ENCODE measurements at regions not wholly inside any gene's neighbourhood (a gene's known extent, or its start where the extent isn't known, plus 50 kb on each side); places are given as distances from the start of the nearest gene placed in this dataset.

GRCh38 chr5:68958428-68958827 lies 135.4 kb upstream of the SLC30A5 start:
- no peak for DNase-seq

GRCh38 chr5:68960456-68960855 lies 133.4 kb upstream of the SLC30A5 start:
- no peak for DNase-seq

GRCh38 chr5:68960961-68961360 lies 132.9 kb upstream of the SLC30A5 start:
- no peak for DNase-seq

GRCh38 chr5:68961762-68962161 lies 132.1 kb upstream of the SLC30A5 start:
- DNase-seq, result no peak

- peak; percentile 17 for DNase-seq
Observed at GRCh38 chr5:68962757-68963484, 130.9 kb upstream of the SLC30A5 start.

GRCh38 chr5:68964679-68965078 lies 129.1 kb upstream of the SLC30A5 start:
- DNase-seq, result no peak

GRCh38 chr5:68965926-68966325 lies 127.9 kb upstream of the SLC30A5 start:
- DNase-seq, result no peak

- DNase-seq, result no peak
Observed at GRCh38 chr5:68966596-68966995, 127.2 kb upstream of the SLC30A5 start.

GRCh38 chr5:68968429-68968828 lies 125.4 kb upstream of the SLC30A5 start:
- DNase-seq, result no peak

- no peak for DNase-seq
Observed at GRCh38 chr5:68970617-68971016, 123.2 kb upstream of the SLC30A5 start.

GRCh38 chr5:68973696-68974095 lies 120.1 kb upstream of the SLC30A5 start:
- DNase-seq, result no peak

- DNase-seq, result no peak
Observed at GRCh38 chr5:68983043-68983442, 110.8 kb upstream of the SLC30A5 start.

- DNase-seq, result no peak
Observed at GRCh38 chr5:68983959-68984358, 109.9 kb upstream of the SLC30A5 start.

- DNase-seq, result no peak
Observed at GRCh38 chr5:68991279-68992084, 102.3 kb upstream of the SLC30A5 start.

GRCh38 chr5:68994645-68995044 lies 99.2 kb upstream of the SLC30A5 start:
- DNase-seq, result no peak

GRCh38 chr5:68995845-68996545 lies 97.8 kb upstream of the SLC30A5 start:
- DNase-seq, result no peak

- no peak for DNase-seq
Observed at GRCh38 chr5:68999181-68999580, 94.6 kb upstream of the SLC30A5 start.

GRCh38 chr5:69000216-69000919 lies 93.4 kb upstream of the SLC30A5 start:
- DNase-seq, result no peak

- DNase-seq, result no peak
Observed at GRCh38 chr5:69000949-69001348, 92.9 kb upstream of the SLC30A5 start.

GRCh38 chr5:69001627-69002026 lies 92.2 kb upstream of the SLC30A5 start:
- no peak for DNase-seq

GRCh38 chr5:69004127-69004526 lies 89.7 kb upstream of the SLC30A5 start:
- DNase-seq, result no peak

GRCh38 chr5:69004676-69005075 lies 89.1 kb upstream of the SLC30A5 start:
- DNase-seq, result no peak

GRCh38 chr5:69006030-69006429 lies 87.8 kb upstream of the SLC30A5 start:
- no peak for DNase-seq

All from DMS 273 treated with DMSO at 0.1 percent for 48 hours (cell line).